ENCODE measurements at regions not wholly inside any gene's neighbourhood (a gene's known extent, or its start where the extent isn't known, plus 50 kb on each side); places are given as distances from the start of the nearest gene placed in this dataset.

GRCh38 chr11:122168218-122168617 lies 52.2 kb upstream of the BLID start:
- no peak for DNase-seq (ENCODE audit: extremely low read depth, low read depth)
- TF ChIP-seq, protein P1, sequence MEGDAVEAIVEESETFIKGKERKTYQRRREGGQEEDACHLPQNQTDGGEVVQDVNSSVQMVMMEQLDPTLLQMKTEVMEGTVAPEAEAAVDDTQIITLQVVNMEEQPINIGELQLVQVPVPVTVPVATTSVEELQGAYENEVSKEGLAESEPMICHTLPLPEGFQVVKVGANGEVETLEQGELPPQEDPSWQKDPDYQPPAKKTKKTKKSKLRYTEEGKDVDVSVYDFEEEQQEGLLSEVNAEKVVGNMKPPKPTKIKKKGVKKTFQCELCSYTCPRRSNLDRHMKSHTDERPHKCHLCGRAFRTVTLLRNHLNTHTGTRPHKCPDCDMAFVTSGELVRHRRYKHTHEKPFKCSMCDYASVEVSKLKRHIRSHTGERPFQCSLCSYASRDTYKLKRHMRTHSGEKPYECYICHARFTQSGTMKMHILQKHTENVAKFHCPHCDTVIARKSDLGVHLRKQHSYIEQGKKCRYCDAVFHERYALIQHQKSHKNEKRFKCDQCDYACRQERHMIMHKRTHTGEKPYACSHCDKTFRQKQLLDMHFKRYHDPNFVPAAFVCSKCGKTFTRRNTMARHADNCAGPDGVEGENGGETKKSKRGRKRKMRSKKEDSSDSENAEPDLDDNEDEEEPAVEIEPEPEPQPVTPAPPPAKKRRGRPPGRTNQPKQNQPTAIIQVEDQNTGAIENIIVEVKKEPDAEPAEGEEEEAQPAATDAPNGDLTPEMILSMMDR (IDR thresholded peaks at IDR 0.05; ENCODE audit: low read depth, low read length): no peak

DNA sequence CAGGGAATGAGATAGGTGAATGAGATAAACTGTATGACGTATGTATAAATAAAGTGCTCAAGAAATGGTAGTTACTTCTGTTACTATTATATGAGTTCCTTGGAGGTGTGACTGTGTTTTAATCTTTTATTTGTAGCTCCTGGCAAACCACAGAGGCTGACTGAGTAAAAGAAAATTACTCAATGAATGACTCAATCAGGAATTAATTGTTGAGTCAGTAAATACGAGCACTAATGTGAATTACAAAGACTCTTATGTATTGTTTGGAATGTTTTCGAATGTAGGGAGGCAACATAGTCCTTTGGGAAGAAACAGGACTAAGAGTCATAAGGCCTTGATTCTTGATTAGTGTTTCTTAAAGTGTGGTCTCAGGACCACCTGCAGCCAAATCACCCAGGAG lies 51.1 kb upstream of the BLID start:
- no peak for DNase-seq (ENCODE audit: extremely low read depth, low read depth)

GRCh38 chr11:122165607-122166371 lies 49.8 kb upstream of the BLID start:
- no peak for DNase-seq (ENCODE audit: extremely low read depth, low read depth)
- TF ChIP-seq, protein P1 (IDR thresholded peaks at IDR 0.05; ENCODE audit: low read depth, low read length): no peak

More for the DNA sequence above, 51.1 kb upstream of the BLID start:
- TF ChIP-seq, protein P1 (IDR thresholded peaks at IDR 0.05; ENCODE audit: low read depth, low read length): no peak
